Jurkat, Clone E6-1 (cell line): ENCODE measurements at regions not wholly inside any gene's neighbourhood (a gene's known extent, or its start where the extent isn't known, plus 50 kb on each side); places are given as distances from the start of the nearest gene placed in this dataset.
A peak's percentile ranks its signal among the peaks of the same experiment; 100 is the strongest.
"Not testable (repeated sequence)": the region's sequence is repeated elsewhere in the genome, so short reads cannot be mapped to it uniquely, and the experiment has no call there.

Source experiments
- DNase-seq: peaks from one replicate; pipeline ENCODE4 v3.0.0-alpha.2; 2011; ENCODE audit warnings: low read depth, low spot score
- H3K4me3 ChIP-seq: 2 replicates; pipeline ENCODE4 v1.5.1; 2011; ENCODE audit warnings: mild to moderate bottlenecking, low read length, control low read depth, moderate library complexity

DNA sequence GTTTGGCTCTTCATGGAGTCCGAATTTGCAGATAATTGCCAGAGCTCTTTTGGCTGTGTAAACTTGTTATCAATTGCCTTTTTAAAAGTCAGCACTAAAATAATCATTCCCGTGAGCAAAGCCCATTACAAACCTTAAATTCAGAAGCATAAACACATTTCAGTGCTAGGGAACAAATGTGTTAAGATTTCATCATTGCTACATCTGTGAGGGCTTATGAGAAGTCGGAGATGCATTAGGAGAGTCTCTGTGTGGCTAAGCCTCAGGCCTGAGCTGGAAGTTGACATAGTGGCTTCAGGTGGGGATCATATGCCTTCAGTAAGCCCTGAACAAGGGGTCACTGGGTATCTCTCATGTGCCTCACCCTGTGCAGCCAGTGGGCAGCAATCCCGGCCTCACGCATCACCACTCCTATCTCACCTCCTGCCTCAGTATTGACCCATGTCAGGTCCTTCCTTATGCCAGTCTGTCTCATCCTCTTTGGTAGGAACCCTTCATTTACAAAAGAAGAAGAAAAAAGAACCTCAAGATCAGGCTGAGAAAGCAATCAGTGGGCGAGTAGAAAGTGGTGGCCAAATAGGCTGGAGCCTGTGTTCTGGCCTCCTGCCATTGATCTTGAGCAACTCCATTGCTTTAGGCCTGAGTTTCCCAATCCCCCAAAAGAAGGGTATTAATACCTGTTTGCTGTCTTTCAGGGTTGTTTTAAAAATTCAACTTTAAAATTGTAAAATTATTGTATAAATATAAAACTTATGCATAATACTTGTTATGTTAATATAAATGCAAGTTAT is 233.5 kb downstream of the IL20RB start:
- no peak for DNase-seq
- H3K4me3 ChIP-seq = no peak overlapping the region

DNA sequence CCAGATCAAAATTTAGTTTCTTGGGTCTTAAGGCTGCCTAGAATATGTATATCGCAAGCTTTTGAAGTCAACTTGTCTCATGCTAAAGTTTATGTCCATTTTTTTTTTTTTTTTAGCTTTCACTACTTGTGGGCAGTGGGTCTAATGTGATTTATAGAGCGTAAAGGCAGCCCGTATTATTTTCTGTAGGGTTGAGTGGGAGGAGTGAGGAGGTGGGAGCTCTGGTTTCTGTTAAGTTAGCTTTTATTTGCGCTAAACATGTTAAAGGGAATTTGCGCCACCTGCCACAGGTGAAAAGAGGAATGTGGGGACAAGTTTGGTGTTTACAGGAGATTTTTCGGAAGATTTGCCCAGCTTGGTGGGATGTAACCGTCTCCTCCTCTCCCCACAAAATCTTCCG is 234.2 kb downstream of the IL20RB start:
- no peak overlapping the region for H3K4me3 ChIP-seq
- no peak for DNase-seq

DNA sequence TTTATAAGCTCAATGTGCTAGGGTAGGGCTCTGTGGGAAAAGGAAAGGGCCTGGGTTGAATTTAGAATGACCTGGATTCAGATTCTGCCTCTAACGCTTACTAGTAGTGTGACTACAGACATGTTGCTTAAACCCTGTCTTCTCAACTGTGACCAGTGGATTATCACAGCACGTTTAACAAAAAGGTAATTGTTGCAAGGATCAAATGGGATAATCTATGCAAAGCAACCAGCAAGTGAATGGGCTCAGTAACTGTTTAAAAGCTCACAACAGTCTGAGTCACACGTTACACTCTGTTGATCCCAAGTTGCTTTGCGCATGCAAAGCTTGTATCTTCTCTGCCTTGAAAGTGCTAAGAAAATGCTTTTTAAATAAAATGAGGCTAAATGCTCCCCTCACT is 236.5 kb downstream of the IL20RB start:
- no peak overlapping the region for H3K4me3 ChIP-seq
- DNase-seq = no peak

DNA sequence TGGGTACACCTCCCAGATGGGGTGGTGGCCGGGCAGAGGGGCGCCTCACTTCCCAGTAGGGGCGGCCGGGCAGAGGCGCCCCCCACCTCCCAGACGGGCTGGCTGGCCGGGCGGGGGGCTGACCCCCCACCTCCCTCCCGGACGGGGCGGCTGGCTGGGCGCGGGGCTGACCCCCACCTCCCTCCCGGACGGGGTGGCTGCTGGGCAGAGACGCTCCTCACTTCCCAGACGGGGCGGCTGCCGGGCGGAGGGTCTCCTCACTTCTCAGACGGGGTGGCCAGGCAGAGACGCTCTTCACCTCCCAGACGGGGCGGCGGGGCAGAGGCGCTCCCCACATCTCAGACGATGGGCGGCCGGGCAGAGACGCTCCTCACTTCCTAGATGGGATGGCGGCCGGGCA is 240.6 kb downstream of the IL20RB start:
- H3K4me3 ChIP-seq, DNase-seq: not testable (repeated sequence)

DNA sequence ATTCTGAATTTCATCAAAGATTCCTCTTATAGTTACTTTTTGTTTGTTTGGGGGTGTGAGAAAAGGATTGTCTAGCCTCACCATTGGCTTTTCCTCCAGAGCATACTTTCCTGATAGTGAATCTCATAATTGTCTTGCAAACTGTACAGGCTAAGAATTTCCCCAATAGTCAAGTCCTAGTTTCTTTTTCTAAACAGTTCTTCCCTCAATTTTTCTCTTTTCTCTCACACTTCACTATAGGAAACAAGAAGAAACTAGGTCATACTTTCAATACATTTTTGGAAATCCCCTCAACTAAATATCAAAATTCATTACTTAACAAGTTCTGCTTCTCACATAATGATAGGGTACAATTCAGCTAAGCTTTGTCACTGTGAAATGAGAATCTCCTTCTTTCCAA is 241.9 kb downstream of the IL20RB start:
- H3K4me3 ChIP-seq = no peak overlapping the region
- DNase-seq = no peak

DNA sequence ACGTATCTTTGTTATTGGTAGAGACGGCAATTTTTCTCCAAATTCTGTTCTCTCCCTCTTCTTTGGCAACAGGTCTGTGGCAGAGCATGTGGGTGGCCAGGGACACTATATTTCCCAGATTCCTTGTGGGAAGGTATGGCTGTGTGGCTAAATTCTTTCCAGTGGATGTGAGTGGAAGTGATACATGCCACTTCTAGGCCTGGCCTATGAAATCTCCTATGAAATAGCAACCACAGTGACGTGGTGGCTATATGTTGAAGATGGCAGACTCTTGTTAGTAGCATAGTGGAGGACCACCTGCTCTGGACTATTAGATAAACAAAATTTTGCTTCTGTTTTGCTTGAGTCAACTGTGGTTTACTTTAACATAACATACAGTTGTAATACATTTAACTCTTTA is 243.3 kb downstream of the IL20RB start:
- DNase-seq = no peak
- no peak overlapping the region for H3K4me3 ChIP-seq

DNA sequence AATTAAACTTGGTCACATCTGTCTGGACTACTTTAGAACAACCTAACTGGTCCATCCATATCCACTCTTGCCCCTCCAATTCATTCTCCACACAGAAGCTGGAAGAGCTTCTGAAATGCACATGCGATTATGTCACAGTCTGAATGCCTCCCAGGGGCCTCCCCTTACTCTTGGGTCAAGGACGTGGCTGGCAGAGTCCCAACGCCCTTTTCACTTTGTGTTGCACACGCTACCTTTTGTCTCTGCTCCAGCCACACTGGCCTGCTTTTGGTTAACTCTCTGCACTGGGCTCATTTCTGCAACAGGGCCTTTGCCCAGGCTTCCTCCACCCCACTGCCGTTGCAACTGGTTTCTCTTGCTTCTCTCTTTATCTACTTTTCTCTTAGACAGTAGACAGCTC is 245.2 kb downstream of the IL20RB start:
- no peak overlapping the region for H3K4me3 ChIP-seq
- DNase-seq = no peak

DNA sequence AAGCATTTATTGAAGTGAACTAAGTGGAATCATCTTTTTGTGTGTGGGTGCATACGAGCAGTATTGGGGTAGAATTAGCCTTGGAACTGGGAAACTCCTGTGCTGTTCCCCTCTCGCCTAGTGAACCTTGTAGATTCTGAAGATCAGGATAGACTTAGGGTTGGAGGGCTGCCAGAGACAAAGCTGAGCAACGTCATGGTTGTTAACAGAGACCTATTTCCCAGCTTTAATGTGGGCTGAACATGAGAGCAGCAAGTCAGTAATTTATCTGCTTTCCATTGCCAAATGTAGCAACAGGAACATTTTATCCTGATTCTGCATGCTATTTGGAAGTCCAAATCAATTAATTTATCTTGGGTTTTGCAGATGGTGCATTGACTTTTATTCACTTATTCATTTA is 246.6 kb downstream of the IL20RB start:
- H3K4me3 ChIP-seq = no peak overlapping the region
- no peak for DNase-seq

DNA sequence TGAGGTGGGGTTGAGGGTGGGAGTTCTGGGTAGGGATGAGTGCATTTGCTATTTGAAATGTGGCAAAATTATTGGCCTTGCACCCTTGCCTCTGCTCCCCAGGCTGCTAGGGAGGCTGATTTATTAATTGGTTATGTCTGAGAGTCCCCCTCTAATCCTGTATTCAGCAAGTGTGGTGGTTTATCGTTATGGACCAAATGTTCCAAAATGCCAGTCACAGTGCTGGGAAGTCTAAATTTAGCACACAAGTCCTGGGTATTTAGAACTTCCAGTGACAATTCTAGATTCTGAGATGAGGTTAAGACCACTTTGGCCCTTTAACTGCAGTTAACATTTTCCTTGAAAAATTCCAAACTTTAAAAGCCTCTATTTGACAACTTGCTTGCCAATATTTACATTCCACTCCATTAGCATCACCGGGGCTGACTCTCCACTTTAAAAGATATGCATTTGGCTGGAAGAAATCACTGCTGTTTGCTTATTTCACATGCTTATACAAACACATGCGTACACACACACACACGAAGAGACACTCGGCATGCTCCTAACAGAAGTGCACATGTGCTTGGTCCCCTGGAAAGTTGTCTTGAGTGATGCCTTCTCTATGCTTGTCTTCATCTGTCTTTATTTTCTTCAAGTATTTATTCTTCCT is 247.7 kb downstream of the IL20RB start:
- no peak for DNase-seq
- H3K4me3 ChIP-seq = no peak overlapping the region

DNA sequence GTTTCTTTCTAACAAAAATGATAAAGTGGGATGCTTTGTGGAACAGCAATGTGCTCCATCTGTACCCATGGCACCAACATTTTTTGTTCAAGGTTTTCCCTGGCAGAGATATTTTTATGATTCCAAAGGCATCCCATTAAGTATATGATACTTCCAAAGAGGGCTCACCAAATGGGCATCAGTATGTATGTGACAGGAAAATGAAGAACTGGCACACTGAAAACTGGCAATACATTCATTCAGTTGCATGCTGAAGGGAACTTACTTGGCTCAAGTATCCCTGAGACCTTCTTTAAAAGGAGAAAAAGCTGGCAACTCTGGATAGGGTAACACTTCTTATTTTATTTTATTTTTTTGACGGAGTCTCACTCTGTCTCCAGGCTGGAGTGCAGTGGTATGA is 249.8 kb downstream of the IL20RB start:
- H3K4me3 ChIP-seq = no peak overlapping the region
- no peak for DNase-seq

DNA sequence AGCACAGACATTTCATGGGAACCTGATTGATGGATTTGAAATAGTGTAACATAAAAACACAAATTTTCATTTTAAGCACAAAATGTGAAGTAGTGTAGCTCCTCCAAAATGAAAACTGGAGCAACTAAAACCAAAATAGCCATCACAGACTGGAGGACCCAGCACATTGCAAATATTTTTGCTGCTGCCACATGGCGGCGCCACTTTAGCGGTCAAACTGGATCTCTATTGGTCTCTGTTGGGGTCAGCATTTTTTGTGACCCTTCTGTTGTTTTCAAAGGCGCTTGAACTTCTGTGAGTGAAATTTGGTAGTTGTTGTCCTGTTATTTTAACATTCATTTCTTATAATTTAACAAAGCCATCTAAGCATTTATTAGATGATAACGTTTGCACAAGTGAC is 259.9 kb downstream of the IL20RB start:
- no peak overlapping the region for H3K4me3 ChIP-seq
- DNase-seq = no peak

DNA sequence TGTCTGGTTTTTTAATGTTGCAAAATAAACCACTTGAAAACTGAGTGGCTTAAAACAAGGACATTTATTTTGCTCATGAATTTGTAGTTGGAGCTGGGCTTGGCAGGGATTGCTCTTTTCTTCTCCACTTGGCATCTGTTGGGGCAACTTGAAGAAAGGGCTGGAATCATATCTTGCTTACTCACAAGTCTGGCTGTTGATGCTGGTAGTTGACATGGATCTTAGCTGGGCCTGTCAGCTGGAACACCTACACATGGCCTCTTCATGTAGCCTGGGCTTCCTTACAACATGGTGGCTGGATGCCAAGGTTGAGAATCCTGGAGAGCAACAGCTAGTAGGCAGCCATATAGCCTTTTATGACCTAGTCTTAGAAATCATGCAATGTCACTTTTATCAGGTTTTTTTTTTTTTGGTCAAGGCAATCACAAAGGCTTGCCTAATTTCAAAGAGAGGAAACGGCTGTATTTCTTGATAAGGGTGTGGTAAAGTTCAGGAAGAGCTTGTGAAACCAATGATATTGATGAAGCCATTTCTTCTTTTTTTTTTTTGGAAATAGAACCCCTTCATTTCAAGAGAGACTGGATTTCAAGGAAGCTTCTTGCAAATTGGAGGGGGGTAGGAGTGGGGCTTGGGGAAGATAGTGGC is 262.1 kb downstream of the IL20RB start:
- no peak overlapping the region for H3K4me3 ChIP-seq
- peak; percentile 5 for DNase-seq

DNA sequence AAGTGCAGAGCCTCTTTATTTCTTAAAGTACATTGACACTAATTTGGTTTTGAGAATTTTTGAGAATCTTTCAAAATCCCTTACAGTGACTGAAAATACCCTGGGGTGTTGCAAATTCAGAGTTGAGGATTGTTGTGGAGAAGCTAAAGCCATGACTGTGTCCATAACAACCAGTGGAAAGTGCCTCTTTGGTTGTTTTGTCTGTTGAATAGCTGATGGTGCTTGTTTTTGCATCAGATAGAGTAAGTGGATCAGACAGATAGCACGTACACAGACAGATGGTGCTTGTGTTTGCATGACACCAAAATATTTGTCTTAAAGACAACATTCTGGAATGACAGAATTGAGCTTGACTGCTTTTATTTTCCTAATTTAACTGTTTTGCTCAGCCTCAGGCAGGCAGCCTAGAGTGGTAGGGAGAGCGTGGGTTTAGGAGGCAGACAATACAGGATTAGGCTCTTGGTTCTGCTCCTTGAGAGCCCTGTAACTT is 265.0 kb downstream of the IL20RB start:
- no peak for DNase-seq

DNA sequence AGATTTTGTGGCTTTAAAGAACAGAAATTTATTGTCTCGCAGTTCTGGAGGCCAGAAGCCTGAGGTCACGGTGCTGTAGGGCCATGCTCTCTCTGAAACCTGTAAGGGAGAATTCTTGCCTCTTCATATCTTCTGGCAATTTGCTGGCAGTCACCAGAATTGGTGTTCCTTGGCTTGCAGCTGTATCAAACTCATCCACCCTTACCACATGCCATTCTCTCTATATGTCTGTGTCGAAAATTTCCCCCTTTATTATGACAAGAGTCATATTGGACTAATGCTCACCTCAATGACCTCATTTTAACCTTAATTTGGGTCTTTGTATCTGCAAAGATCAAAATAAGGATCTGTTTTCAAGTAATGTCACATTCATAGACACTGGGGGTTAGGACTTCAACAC is 266.7 kb downstream of the IL20RB start:
- H3K4me3 ChIP-seq = no peak overlapping the region
- no peak for DNase-seq

More for the DNA sequence above, 265.0 kb downstream of the IL20RB start:
- H3K4me3 ChIP-seq = no peak overlapping the region

DNA sequence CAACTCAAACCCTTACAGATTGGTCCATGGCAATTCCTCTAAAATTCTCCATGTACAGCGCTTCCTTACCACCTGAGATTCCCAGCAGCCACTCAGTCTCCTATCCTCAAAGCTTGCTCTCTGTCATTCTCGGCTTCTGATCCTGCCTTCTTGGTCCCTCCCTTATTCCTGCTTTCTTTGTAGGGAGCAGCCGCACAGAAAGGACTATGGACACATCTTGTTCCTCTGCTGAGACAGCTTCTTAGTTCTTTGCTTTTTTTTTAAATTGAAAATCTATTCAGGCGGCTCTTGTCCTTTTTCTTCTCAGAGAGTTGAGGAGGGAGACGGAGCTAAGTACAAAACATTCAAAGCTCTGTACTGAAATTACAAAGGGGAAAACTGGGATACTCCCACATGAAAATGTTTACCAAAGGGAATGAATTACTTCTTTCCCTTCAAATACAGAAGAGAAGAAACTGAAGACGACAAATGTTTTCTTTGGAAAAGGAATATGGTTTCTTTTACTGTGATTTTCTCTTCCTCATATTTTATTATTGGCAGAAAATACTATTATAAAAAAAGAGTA is 285.1 kb downstream of the IL20RB start:
- no peak for DNase-seq
- H3K4me3 ChIP-seq = no peak overlapping the region

DNA sequence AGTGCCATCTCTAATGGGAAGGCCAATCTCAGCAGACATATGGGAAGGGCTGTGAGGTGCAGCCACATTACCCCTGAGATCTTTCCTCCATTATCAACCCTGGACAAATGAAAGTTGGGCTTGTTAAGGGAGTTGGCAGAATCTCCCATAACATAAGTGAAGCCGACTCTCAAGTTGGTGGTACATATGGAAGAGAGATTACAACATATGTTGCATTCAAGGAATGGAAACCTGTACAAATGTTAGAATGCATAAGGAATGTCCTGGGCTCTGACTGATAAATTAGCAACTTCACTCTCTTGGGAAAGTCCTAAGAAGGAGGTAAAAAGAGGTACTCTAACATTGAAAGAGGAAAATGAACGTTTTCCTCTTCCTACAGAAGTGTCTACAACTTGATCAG is 288.7 kb downstream of the IL20RB start:
- no peak overlapping the region for H3K4me3 ChIP-seq
- DNase-seq = no peak

DNA sequence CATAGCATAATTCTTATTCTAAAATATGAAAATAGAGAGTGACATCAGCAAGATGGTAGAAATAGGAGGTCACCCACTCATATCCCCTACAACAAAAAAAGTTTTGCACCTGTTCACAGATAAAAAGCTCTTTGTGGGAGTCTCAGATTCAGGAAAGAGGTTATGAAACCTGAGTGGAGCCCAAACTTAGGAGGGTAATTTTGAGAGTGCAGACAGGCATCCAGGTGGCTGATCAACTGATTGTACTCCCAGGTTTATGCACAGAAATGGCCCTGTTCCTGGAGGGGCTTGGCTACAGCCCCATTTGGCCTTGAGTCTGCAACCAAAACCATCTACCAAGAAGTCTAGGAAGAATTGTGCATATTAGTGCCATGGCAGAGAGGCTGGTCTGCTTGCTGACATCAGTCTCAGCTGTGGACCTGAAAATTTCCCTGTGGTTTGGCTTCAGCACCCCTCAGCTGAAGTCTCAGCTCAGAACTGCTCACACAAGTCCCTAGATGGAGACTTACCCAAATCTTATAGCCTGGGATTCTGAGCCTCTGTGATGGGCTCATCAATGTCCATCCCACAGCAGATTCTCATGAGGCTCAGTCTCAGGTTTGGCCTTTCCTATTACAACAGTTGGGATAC is 291.6 kb downstream of the IL20RB start:
- DNase-seq = no peak

DNA sequence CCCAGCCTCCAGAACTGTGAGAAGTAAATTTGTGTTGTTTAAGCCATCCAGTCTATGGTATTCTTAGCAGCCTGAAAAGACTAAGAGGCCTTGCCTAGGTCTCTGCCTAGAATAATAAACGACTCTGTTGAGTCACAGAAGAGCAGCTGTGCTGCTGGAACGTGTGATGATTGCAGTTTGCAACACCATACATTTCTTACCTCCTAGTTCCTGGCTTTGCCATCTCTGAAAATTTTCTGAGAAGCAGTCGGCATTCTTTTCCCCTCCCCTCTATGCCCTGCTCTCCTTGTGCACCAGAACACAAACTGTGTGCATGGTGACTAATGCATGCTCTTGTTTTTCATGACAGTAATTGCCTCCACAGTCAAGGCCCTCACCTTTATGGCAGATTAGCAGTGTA is 301.3 kb downstream of the IL20RB start:
- no peak for DNase-seq
- no peak overlapping the region for H3K4me3 ChIP-seq

More for the DNA sequence above, 291.6 kb downstream of the IL20RB start:
- no peak overlapping the region for H3K4me3 ChIP-seq

DNA sequence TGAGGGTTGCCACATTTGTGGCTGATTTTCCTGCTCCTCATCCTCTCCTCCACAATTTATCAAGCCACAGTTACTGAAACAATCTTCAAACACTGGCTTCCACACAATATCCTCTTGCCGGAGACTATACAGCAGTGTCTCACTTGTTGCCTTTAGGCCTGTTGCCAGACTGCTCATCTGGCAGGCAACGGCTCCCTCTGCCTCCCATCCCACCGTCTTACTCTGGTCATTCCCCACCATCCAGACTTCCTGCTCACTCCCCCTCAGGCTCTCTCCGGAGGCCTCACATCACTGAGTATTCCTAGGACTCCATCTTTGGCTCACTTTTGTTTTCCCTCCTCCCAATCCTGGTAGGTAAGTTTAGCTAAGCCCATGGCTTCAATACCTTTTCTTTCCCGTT is 301.9 kb downstream of the IL20RB start:
- no peak overlapping the region for H3K4me3 ChIP-seq
- DNase-seq = no peak
